H1 (cell line): ENCODE measurements at regions not wholly inside any gene's neighbourhood (a gene's known extent, or its start where the extent isn't known, plus 50 kb on each side); places are given as distances from the start of the nearest gene placed in this dataset.
"Not testable (repeated sequence)": the region's sequence is repeated elsewhere in the genome, so short reads cannot be mapped to it uniquely, and the experiment has no call there.

ENCODE experiments used
- CTCF ChIA-PET: fragments of 300-600 bp; sonication (Branson Sonifier 250); formaldehyde crosslinking; loops from one replicate; lab custom pipeline; 2021; ENCODE audit not compliant: partially characterized antibody; lab: Charles Lee
- POLR2A ChIA-PET: fragments of 300-600 bp; sonication (Branson Sonifier 250); formaldehyde crosslinking; loops from one replicate; lab custom pipeline; 2021; ENCODE audit warnings: inconsistent platforms; ENCODE audit not compliant: partially characterized antibody; lab: Charles Lee
- DNase-seq, 2 experiments: peaks; one replicate each; pipeline versions ENCODE4 v3.0.0 to v3.0.0-alpha.2; 2010 to 2022; ENCODE audit warnings: low spot score in 2 of 2, low read depth in 1 of 2, mixed read lengths in 1 of 2
- FAIRE-seq: peaks from 2 replicates; lab custom pipeline; 2011; peaks lifted over from hg19 to GRCh38; lab: Jason Lieb, UNC
- H2AFZ ChIP-seq: 2 replicates; pipeline ENCODE4 v1.8.1; 2012; ENCODE audit warnings: low read length, inconsistent platforms
- H2AK5ac ChIP-seq: 2 replicates; pipeline ENCODE4 v1.6.1; 2013; ENCODE audit warnings: low read depth, low read length
- H2BK120ac ChIP-seq: replicated peaks from 2 replicates; pipeline ENCODE3; 2013; ENCODE audit warnings: low read depth, low read length, inconsistent platforms
- H2BK12ac ChIP-seq: 2 replicates; pipeline ENCODE4 v1.6.1; 2013; ENCODE audit warnings: low read depth, low read length
- H2BK15ac ChIP-seq: 2 replicates; pipeline ENCODE4 v1.6.1; 2013; ENCODE audit warnings: low read length
- H2BK20ac ChIP-seq: 2 replicates; pipeline ENCODE4 v1.6.1; 2013; ENCODE audit warnings: low read length
- H2BK5ac ChIP-seq: 2 replicates; pipeline ENCODE4 v1.6.1; 2013; ENCODE audit warnings: low read depth, low read length
- H3K14ac ChIP-seq: 2 replicates; pipeline ENCODE4 v1.6.1; 2013; ENCODE audit warnings: inconsistent platforms; ENCODE audit not compliant: insufficient read length
- H3K18ac ChIP-seq: 2 replicates; pipeline ENCODE4 v1.6.1; 2013; ENCODE audit warnings: low read length; ENCODE audit errors: extremely low read depth
- H3K23ac ChIP-seq: 2 replicates; pipeline ENCODE4 v1.6.1; 2013; ENCODE audit warnings: inconsistent platforms; ENCODE audit not compliant: insufficient read length
- H3K23me2 ChIP-seq: 2 replicates; pipeline ENCODE4 v1.6.1; 2013; ENCODE audit warnings: low read depth, low read length
- H3K27ac ChIP-seq: 2 replicates; pipeline ENCODE4 v1.6.1; 2011; ENCODE audit warnings: low read depth, low read length, inconsistent platforms
- H3K27me3 ChIP-seq, 4 experiments: replicated peaks in 1 of 4; 1 replicate in 1 of 4; 2 replicates in 3 of 4; pipeline versions ENCODE4 v1.6.1 to v1.8.1; 2011 to 2013; ENCODE audit warnings: low read length in 3 of 4, mild to moderate bottlenecking in 3 of 4, inconsistent platforms in 2 of 4, mixed read lengths in 2 of 4, moderate library complexity in 1 of 4; ENCODE audit not compliant: control insufficient read depth in 3 of 4, insufficient read depth in 3 of 4; ENCODE audit errors: extremely low read depth in 1 of 4
- H3K36me3 ChIP-seq, 4 experiments: 2 replicates each; pipeline versions ENCODE4 v1.6.1 to v1.8.1; 2011 to 2013; ENCODE audit warnings: mild to moderate bottlenecking in 4 of 4, low read length in 3 of 4, moderate library complexity in 2 of 4, control low read depth in 1 of 4, inconsistent platforms in 1 of 4; ENCODE audit not compliant: insufficient read depth in 4 of 4, control insufficient read depth in 2 of 4
- H3K4ac ChIP-seq: replicated peaks from 2 replicates; pipeline ENCODE3; 2013; ENCODE audit warnings: low read length, low read depth, mixed read lengths, inconsistent platforms; ENCODE audit not compliant: insufficient read length
- H3K4me1 ChIP-seq, 4 experiments: replicated peaks in 1 of 4; 1 replicate in 1 of 4; 2 replicates in 3 of 4; pipeline versions ENCODE4 v1.6.1 to v1.8.1; 2011 to 2013; ENCODE audit warnings: low read length in 3 of 4, inconsistent platforms in 2 of 4, mixed read lengths in 1 of 4; ENCODE audit not compliant: insufficient read depth in 4 of 4, control insufficient read depth in 3 of 4
- H3K4me2 ChIP-seq, 2 experiments: 2 replicates each; pipeline versions ENCODE4 v1.6.1 to v1.8.1; 2011 to 2013; ENCODE audit warnings: low read depth in 2 of 2, low read length in 2 of 2, control low read depth in 1 of 2, inconsistent platforms in 1 of 2, mild to moderate bottlenecking in 1 of 2; ENCODE audit not compliant: insufficient read depth in 1 of 2
- H3K4me3 ChIP-seq, 4 experiments: fragments of 200-600, 300-600 bp in 1 of 4; sonication (generic), shearing (Covaris generic), sonication (Bioruptor Twin) in 1 of 4; 2 replicates each; pipeline versions ENCODE4 v1.5.1 to v1.8.1; 2011 to 2016; ENCODE audit warnings: low read length in 4 of 4, low read depth in 3 of 4, control low read depth in 2 of 4, inconsistent platforms in 2 of 4, mild to moderate bottlenecking in 2 of 4, mixed read lengths in 1 of 4, moderate library complexity in 1 of 4; ENCODE audit not compliant: insufficient read depth in 2 of 4; ENCODE audit errors: extremely low read depth in 1 of 4
- H3K56ac ChIP-seq: replicated peaks from 2 replicates; pipeline ENCODE3; 2013; ENCODE audit warnings: low read depth, mild to moderate bottlenecking, mixed read lengths, low read length, inconsistent platforms; ENCODE audit not compliant: insufficient read length
- H3K79me1 ChIP-seq: 2 replicates; pipeline ENCODE4 v1.6.1; 2013; ENCODE audit warnings: low read depth, low read length, control low read depth
- H3K79me2 ChIP-seq, 2 experiments: 2 replicates each; pipeline versions ENCODE4 v1.6.1 to v1.8.1; 2012 to 2013; ENCODE audit warnings: low read length in 2 of 2, mild to moderate bottlenecking in 2 of 2, inconsistent platforms in 1 of 2; ENCODE audit not compliant: insufficient read depth in 2 of 2, control insufficient read depth in 1 of 2
- H3K9ac ChIP-seq, 4 experiments: replicated peaks in 1 of 4; 1 replicate in 1 of 4; 2 replicates in 3 of 4; pipeline versions ENCODE4 v1.6.1 to v1.8.1; 2011 to 2013; ENCODE audit warnings: low read depth in 3 of 4, low read length in 3 of 4, control low read depth in 2 of 4, mild to moderate bottlenecking in 2 of 4, moderate library complexity in 2 of 4, inconsistent platforms in 1 of 4; ENCODE audit errors: extremely low read depth in 1 of 4
- H3K9me3 ChIP-seq, 2 experiments: 2 replicates each; pipeline versions ENCODE4 v1.6.1 to v1.8.1; 2012 to 2013; ENCODE audit warnings: mild to moderate bottlenecking in 2 of 2, moderate library complexity in 2 of 2, control low read depth in 1 of 2, inconsistent platforms in 1 of 2, low read depth in 1 of 2, low read length in 1 of 2, mixed read lengths in 1 of 2; ENCODE audit not compliant: insufficient read depth in 2 of 2
- H4K20me1 ChIP-seq, 2 experiments: replicated peaks in 1 of 2; 2 replicates each; pipeline versions ENCODE3 to v1.8.1; 2011 to 2013; ENCODE audit warnings: inconsistent platforms in 2 of 2, low read length in 2 of 2, mild to moderate bottlenecking in 1 of 2; ENCODE audit not compliant: insufficient read depth in 2 of 2, control insufficient read depth in 1 of 2
- H4K5ac ChIP-seq: 2 replicates; pipeline ENCODE4 v1.6.1; 2013; ENCODE audit warnings: low read length, low read depth, mixed read lengths, inconsistent platforms; ENCODE audit not compliant: insufficient read length
- H4K8ac ChIP-seq: 2 replicates; pipeline ENCODE4 v1.8.0; 2013; ENCODE audit warnings: mild to moderate bottlenecking, moderate library complexity, low read length, inconsistent platforms; ENCODE audit not compliant: insufficient read depth; ENCODE audit errors: extremely low read depth
- H4K91ac ChIP-seq: replicated peaks from 2 replicates; pipeline ENCODE3; 2013; ENCODE audit warnings: low read length, mixed read lengths, inconsistent platforms; ENCODE audit not compliant: insufficient read length
- RAD21 ChIP-seq, 2 experiments: IDR thresholded peaks in 1 of 2; conservative IDR thresholded peaks in 1 of 2; 2 replicates each; pipeline ENCODE4 v1.6.1; 2011; ENCODE audit warnings: low read depth in 2 of 2, low read length in 2 of 2, improper control_type of control experiment in 1 of 2, inconsistent platforms in 1 of 2, mild to moderate bottlenecking in 1 of 2, moderate library complexity in 1 of 2
- WGBS, 2 experiments: shearing (Covaris generic) in 1 of 2; methylation state at CpG; one replicate each; pipeline versions ENCODE4 v1.1.6 to v1.1.7; 2013 to 2015; ENCODE audit warnings: low lambda C conversion rate in 2 of 2, mixed read lengths in 2 of 2, inconsistent platforms in 1 of 2, low coverage in 1 of 2, missing lambda C conversion rate in 1 of 2; ENCODE audit not compliant: insufficient replicate concordance in 2 of 2, insufficient coverage in 1 of 2, insufficient read length in 1 of 2; ENCODE audit errors: extremely low coverage in 1 of 2, missing lambda C conversion rate in 1 of 2; 5-methylcytosine and 5-hydroxymethylcytosine counted together

DNA sequence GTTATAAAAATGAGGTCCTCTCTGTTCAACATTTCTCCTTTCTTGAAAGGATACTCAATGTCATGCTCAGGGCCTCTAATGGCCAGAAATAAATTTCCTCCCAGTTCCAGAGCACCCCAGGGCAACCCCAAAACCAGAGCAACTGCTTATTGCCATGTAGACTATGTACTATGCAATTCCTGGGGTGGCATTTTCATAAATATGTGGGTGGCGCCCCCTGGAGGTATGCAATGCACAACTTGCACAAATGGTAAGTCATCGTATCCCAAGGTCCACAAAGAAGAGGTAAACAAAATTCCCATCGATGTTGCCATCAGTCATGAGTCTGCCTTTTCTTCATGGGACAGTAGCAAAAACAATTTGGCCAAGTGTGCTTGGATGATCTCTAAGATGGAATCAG lies 98.6 kb upstream of the DEFB108B start:
- H3K36me3 ChIP-seq, H4K20me1 ChIP-seq, H3K4ac ChIP-seq, H3K14ac ChIP-seq, H3K4me1 ChIP-seq, H3K9ac ChIP-seq, H2AFZ ChIP-seq, POLR2A ChIA-PET, H3K4me3 ChIP-seq, H4K91ac ChIP-seq, H2BK5ac ChIP-seq, H3K18ac ChIP-seq, H4K8ac ChIP-seq, H2BK120ac ChIP-seq, H3K56ac ChIP-seq, H3K79me2 ChIP-seq, H2BK15ac ChIP-seq, H2AK5ac ChIP-seq, H2BK12ac ChIP-seq, H3K23ac ChIP-seq, H3K23me2 ChIP-seq, CTCF ChIA-PET, H3K9me3 ChIP-seq, DNase-seq, H3K27ac ChIP-seq, H3K4me2 ChIP-seq, H3K27me3 ChIP-seq, H4K5ac ChIP-seq: not testable (repeated sequence)
- 17% methylated on average over 1 of the region's 3 CpGs; no CpG with 5 or more reads in 1 of the 2 experiments for WGBS, 2 experiments
- 0 out of 4 replicates have a peak, but pooled peaks of 1 of the 2 experiments have one; percentile 5 for TF ChIP-seq RAD21 (IDR thresholded peaks at IDR 0.05 in 1 of 2, conservative IDR thresholded peaks at IDR 0.05 in 1 of 2; ENCODE audit: low read depth in 2 of 2, low read length in 2 of 2)
- TF ChIP-seq, all 59 proteins: peak for 1; not testable (repeated sequence) for 58
- FAIRE-seq, H3K79me1 ChIP-seq, H2BK20ac ChIP-seq: not testable (repeated sequence)

GRCh38 chr11:71738317-71738716 lies 94.7 kb upstream of the DEFB108B start:
- H3K27me3 ChIP-seq, H4K5ac ChIP-seq, H3K36me3 ChIP-seq, H3K14ac ChIP-seq, H3K9me3 ChIP-seq, H3K4me1 ChIP-seq, H3K4me2 ChIP-seq, H2AFZ ChIP-seq, H2AK5ac ChIP-seq, H4K20me1 ChIP-seq, H4K8ac ChIP-seq, H2BK15ac ChIP-seq, H3K27ac ChIP-seq, H3K56ac ChIP-seq, POLR2A ChIA-PET, H3K9ac ChIP-seq, H3K18ac ChIP-seq, H4K91ac ChIP-seq, CTCF ChIA-PET, H3K23me2 ChIP-seq, H3K79me1 ChIP-seq, H3K79me2 ChIP-seq, DNase-seq, FAIRE-seq, H2BK5ac ChIP-seq, H2BK20ac ChIP-seq, H2BK12ac ChIP-seq, H3K4me3 ChIP-seq, H3K4ac ChIP-seq, H3K23ac ChIP-seq, H2BK120ac ChIP-seq: not testable (repeated sequence)
- 90% methylated on average over 4 of the region's 4 CpGs; no CpG with 5 or more reads in 1 of the 2 experiments for WGBS, 2 experiments
